GM19035 (cell line): ENCODE measurements at regions not wholly inside any gene's neighbourhood (a gene's known extent, or its start where the extent isn't known, plus 50 kb on each side); places are given as distances from the start of the nearest gene placed in this dataset.

Experiments used
- ATAC-seq: cut with Tn5 transposase; IDR thresholded peaks from one replicate; pipeline ENCODE4 v1.9.1; 2021; ENCODE audit not compliant: unreplicated experiment

DNA sequence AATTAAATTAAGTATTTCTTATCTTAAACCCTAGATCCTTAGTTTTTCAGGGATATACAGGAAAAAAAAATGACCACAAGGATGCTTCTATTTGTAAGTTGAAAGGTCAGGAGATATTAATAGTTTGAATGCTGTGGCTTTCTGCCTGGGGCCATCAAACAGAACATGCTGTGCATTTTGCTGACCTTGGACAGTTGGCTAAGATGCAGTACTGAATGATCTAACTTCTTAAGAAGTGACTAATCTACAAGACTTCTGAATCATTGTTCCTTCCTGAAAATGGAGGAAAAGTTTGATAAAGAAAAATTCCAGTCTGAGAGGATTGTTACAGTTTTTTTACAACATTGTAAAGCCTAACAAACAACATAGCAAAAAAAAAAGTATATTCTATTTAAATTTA is 237.8 kb upstream of the JADE1 start:
- ATAC-seq: no peak

DNA sequence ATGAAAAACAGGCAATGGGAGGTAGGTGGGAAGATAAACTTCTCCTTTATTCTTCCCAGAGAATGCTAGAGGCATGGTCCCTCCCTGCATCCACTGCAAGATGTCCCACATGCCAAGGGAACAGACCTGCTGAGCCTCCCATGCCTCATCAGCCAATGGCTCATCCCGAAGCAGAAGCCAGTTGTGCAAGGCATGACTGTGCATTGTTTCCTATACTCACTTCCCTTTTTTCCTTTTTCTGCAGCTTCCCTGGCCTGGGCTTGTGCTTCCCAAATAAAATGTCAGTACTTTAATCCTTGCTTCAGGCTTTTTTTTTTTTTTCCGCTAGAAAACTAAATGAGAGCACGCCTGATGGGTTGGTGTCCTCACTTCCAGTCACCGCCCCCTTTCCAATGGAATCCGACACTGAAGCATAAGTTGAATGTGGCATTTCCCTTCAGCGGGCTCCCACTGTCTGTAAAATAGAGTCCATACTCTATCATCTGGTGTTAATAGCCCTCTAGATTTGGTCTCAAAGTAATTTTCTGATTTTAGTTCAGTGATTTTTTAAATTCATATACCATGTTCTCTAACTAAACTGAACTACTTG is 239.0 kb upstream of the JADE1 start:
- ATAC-seq: no peak

GRCh38 chr4:128566693-128567092 is 242.8 kb upstream of the JADE1 start:
- no peak for ATAC-seq

DNA sequence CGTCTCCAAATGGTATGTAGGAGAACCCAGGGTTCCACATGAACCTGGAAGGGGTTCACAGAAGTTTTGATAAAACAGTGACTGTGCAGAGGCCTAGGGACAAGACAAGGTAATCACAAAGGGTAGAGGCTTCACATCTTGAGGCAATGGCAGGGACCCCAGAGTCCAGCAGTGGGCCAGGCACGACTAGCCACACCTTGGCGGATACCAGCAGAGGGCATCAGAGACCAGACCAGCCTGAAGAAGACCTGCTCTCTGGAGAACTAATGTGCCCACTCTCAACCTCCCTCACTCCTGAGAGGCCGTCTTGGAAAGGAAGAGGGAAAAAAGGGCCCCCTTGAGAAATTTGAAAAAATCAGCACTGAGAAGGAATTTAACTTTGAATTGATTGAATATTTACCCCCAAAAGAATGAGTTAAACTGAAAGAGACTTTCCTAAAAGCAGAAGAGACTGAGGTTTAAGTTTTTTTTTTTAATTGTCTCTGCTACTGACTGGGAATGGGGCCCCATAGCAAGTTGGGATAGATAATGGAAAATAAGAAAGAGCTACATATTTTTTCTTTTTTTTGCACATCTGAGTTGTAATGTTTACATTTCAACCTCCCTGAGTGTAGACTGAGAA is 243.8 kb upstream of the JADE1 start:
- no peak for ATAC-seq

- ATAC-seq: no peak
Observed at GRCh38 chr4:128565054-128565453, 244.4 kb upstream of the JADE1 start.

- no peak for ATAC-seq
Observed at GRCh38 chr4:128564081-128564630, 245.3 kb upstream of the JADE1 start.

- ATAC-seq: no peak
Observed at GRCh38 chr4:128560754-128561495, 248.6 kb upstream of the JADE1 start.

DNA sequence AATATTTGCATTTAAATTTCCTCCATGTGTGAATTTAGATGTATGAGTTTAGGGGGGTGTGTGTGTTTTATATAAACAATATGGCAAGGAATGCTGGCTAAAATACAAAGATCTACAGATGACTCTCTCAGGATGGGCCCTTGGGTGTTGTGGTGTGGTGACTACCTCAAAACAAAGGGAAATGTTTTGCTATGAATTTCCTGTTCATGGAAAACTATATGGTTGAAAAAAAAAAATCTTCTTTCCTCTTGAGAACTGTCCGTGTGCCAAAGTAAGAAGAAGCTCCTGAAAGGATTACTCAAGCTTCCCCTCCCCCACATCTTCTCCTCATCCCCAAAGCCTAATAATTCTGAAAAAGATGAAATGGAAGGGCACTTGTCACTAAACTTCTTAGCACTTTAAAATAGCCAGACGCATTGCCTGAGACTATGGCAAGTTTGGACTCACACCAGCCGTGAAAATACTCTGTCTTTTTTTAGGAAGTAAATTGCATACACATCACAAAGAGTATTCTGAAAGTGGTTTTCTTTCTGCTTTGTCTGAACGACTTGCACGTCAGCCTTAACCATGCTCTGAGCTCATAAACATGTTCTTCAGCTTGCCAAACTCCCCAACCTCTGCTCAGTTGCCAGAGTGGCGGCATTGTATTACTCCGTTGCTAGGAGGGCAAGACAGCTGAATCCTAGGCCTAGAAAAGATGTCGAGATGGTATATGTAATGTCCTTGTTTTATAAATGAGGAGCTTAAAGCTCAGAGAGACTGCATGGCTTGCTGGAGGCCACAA is 250.4 kb upstream of the JADE1 start:
- ATAC-seq: no peak

DNA sequence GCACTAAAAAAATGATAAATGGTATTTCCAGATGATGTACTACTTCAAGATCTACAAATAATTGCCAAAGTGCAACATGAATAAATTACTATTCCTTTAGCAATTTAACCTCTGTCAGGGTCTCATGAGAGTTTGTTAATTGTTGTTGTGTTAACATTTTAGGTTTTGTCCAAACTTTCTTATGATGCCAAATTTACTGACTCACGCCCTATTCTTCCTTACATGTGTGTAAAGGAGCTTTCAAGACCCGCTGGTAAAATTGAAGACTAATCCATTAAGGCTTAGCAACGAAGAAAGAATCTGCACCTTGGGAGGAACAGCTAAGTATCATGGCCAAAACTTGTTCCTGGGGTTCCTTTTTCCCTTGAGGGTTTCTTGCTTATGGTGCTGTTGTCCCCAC is 252.7 kb upstream of the JADE1 start:
- ATAC-seq: no peak

- ATAC-seq: no peak
Observed at GRCh38 chr4:128553686-128554515, 255.6 kb upstream of the JADE1 start.

DNA sequence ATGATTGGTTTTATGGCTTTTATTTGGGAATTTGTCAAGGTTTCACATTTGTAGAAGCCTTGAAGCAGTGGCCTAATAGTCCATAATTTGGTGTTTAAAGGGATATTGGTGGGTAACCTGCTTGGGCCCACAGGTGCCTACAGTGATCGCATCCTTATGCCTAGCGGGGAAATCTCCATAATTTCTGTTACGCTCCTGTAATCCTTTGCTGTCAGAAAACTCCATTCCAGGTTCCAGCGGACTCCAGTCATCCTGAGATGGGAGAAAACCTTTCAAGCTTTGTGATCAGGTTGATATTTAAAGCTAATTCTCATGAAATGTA is 257.0 kb upstream of the JADE1 start:
- ATAC-seq: no peak

DNA sequence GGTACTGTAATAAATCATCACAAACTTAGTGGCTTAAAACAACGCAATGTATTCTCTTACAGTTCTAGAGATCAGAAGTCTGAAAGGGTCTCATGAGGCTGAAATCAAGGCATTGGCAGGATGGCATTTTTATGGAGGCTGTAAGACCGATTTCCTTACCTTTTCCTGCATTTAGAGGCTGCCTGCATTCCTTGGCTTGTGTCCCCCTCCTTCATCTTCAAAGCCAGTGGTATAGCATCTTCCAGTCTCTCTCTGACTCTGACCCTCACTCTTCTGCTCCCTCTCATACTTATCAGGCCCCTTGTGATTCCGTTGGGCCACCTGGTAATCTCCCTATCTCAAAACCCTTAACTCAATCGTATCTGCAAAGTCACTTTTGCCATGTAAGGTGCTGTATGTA is 258.2 kb upstream of the JADE1 start:
- no peak for ATAC-seq

GRCh38 chr4:128550060-128550459 is 259.4 kb upstream of the JADE1 start:
- no peak for ATAC-seq

DNA sequence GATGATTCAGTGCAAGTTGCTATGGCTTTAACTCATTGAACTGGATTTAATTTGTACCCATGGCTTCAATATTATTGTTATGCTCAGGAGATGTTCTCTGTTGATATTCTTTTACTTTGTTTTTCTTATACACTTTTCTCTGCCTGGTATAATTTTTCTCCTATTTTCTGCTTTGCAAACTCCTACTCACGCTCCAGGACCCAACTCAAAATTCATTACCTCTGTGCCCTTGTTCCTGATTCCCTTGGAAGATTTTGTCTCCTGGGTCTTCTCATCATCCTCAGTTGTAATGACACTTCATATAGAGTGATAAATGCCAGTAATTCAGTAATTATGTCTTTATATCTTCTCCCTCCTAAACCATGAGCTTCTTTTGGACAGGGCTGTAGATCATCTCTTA is 259.9 kb upstream of the JADE1 start:
- no peak for ATAC-seq

GRCh38 chr4:128548381-128548780 is 260.8 kb upstream of the PGRMC2 start:
- no peak for ATAC-seq

GRCh38 chr4:128544272-128544671 is 256.7 kb upstream of the PGRMC2 start:
- ATAC-seq: no peak

DNA sequence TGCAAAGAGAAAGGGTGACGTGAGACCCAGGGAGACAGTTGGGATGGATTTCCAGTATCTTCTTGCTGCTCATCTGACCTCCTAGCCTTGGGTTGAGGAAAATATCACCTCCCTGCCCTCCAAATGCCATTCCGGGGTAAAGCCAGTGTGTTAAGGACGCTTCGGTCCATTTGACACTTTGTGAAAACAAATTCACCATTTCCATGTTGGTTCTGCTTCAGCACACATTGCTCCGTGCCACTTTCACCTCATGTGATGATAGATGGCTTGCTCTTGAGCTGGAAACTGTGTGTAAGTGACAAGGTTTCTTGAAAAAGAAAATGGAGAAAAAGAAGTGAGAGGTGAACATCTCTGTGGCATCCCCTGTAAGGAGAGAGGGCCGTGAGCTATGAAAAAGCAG is 256.1 kb upstream of the PGRMC2 start:
- no peak for ATAC-seq

DNA sequence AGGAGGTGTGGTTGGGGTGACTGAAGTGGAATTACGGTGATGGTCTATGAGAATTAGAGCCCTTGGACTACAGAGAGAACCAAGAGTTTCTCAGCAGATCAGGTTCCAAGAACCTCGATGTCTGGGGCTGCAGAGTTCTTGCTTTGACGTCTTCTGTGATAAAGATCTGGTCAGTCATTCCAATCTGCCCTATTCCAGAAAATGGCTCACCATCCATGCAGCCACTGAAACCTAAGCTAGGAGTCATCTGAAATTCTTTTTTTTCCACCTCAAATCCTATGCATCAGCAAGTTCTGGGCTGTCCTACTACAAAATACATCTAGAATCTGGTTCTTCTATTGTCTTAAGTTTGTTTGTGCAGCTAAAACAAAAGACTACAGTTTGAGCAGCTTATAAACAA is 254.4 kb upstream of the PGRMC2 start:
- no peak for ATAC-seq

DNA sequence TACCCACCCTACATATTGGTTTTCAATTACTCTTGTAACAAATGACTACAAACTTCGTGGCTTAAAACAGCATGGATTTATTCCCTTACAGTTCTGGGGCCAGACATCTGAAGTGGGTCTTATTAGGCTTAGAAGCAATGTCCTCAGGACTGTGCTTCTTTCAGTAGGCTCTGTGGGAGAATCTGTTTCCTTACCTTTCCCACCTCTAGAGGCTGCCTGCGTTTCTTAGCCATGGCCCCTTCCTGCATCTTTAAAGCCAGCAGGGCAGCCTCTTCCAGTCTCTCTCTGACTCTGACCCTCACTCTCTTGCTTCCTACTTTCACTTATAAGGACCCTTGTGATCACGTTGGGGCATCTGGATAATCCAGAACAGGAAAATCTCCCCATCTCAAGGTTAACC is 252.5 kb upstream of the PGRMC2 start:
- ATAC-seq: no peak

GRCh38 chr4:128538111-128538882 is 250.7 kb upstream of the PGRMC2 start:
- ATAC-seq: no peak
